ENCODE measurements at regions not wholly inside any gene's neighbourhood (a gene's known extent, or its start where the extent isn't known, plus 50 kb on each side); places are given as distances from the start of the nearest gene placed in this dataset.

DNA sequence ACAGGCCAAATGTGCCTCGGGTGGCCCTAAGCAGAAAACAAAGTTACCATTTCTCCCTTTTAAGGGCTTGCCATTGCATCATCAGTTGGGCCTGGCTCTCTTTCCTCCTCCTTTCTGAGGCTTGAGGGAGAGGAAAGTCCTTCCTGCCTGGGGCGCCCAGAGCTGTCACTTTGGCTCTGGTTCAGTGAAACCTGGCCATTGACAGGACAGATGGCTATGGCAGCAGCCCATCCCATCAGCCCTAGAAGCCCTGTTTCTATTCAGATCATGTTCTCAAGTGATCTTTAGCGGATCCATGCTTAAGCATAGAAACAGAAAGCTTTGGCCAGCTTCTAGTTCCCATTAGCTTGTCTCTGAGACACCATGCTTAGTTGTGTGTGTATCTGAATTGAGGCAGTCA is 293.4 kb downstream of the YTHDC2 start:
- Histone ChIP-seq H3K36me3 (no peaks in the 10 kb centered on the region), H3K27ac (peak overlapping the region; percentile 75), H3K27me3 (no peaks in the 10 kb centered on the region), H3K4me1 (ENCODE audit: low read depth) (peaks cover 26% of the 10 kb centered on the region), H3K4me3 (no peak overlapping the region), H3K9me3 (ENCODE audit: low read depth) (no peaks in the 10 kb centered on the region)
- TF ChIP-seq, protein P1, sequence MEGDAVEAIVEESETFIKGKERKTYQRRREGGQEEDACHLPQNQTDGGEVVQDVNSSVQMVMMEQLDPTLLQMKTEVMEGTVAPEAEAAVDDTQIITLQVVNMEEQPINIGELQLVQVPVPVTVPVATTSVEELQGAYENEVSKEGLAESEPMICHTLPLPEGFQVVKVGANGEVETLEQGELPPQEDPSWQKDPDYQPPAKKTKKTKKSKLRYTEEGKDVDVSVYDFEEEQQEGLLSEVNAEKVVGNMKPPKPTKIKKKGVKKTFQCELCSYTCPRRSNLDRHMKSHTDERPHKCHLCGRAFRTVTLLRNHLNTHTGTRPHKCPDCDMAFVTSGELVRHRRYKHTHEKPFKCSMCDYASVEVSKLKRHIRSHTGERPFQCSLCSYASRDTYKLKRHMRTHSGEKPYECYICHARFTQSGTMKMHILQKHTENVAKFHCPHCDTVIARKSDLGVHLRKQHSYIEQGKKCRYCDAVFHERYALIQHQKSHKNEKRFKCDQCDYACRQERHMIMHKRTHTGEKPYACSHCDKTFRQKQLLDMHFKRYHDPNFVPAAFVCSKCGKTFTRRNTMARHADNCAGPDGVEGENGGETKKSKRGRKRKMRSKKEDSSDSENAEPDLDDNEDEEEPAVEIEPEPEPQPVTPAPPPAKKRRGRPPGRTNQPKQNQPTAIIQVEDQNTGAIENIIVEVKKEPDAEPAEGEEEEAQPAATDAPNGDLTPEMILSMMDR (IDR thresholded peaks at IDR 0.05; ENCODE audit: low read depth, low read length), result no peak
- DNase-seq (ENCODE audit: low read depth in 1 of 2, low spot score in 1 of 2), result peak; percentile 5 to 39

DNA sequence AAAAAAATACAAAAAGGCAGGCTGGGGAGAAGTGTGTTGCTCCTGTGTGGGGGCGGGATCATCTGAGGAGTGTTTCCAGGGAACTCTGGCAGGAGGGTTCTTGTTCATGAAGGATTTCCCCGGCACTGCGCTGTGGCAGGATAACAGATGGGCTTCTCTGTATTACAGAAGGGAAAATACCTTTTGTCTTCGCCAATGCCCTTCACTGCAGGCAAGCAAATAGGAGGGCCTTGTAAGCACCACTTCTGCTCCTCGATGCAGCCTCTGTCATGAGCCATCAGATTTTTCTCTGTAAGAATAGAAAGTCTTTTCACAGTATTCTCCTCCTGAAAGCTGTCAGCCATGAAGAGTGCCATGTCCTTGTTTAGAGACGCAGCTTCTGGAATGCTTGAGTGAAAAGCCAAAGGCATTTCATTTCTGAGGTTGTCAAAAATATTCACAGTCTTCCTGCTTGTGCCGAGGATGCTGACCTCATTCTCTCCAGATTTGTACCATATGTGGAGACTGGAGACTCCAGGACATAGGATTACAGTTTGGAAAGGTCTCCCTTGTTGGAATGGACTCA is 294.0 kb downstream of the YTHDC2 start:
- Histone ChIP-seq H3K4me1 (ENCODE audit: low read depth) (peaks cover 26% of the 10 kb centered on the region), H3K9me3 (ENCODE audit: low read depth) (no peaks in the 10 kb centered on the region), H3K36me3 (no peaks in the 10 kb centered on the region), H3K27me3 (no peaks in the 10 kb centered on the region), H3K4me3 (no peak overlapping the region), H3K27ac (peak overlapping the region; percentile 75)
- DNase-seq (ENCODE audit: low read depth in 1 of 2, low spot score in 1 of 2), result peak; percentile 28 to 37
- TF ChIP-seq, protein P1 (IDR thresholded peaks at IDR 0.05; ENCODE audit: low read depth, low read length), result no peak

DNA sequence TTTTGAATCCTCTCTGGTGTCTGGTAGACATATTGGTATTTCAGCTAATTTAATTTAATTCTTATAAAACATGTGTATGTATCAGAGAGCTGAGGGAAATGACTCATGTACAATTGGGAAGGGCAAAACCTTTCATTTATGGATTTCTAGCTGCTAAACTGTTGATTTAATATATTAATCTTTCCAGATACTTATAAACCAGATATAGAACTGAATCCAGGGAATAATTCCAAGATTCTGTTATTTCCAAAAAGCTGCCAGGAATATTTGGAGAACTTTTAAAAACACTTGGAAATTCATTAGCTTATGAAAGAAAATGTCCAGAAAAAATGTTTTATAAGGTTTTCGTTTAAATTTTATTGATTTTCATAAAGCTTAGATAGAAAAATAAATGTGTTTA is 295.5 kb downstream of the YTHDC2 start:
- Histone ChIP-seq H3K36me3 (no peaks in the 10 kb centered on the region), H3K4me3 (no peak overlapping the region), H3K4me1 (ENCODE audit: low read depth) (peaks cover 26% of the 10 kb centered on the region), H3K9me3 (ENCODE audit: low read depth) (no peaks in the 10 kb centered on the region), H3K27me3 (no peaks in the 10 kb centered on the region), H3K27ac (no peak overlapping the region)
- DNase-seq (ENCODE audit: low read depth in 1 of 2, low spot score in 1 of 2), result no peak
- TF ChIP-seq, protein P1 (IDR thresholded peaks at IDR 0.05; ENCODE audit: low read depth, low read length), result no peak

DNA sequence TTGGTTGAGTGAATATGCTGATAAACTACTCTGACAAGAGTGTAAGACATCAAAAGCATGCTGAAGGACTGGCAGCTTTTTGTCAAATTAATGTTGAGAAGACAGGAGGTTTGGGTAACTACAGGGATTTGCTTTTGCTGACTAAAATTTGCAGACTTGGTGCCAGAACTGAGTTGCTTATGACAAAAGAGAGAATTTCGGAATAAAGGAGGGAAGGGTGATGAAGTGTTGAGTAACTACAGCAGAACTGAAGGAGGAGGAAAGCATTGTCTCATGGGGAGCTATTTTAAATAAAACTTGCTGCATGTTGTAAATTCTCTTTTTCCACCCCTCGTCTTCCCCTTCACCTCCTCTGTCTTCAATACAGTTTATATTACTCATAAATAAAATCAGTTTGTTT is 296.1 kb downstream of the YTHDC2 start:
- H3K4me3 ChIP-seq, result no peak overlapping the region
- H3K27me3 ChIP-seq, result no peaks in the 10 kb centered on the region
- no peaks in the 10 kb centered on the region for H3K9me3 ChIP-seq (ENCODE audit: low read depth)
- DNase-seq (ENCODE audit: low read depth in 1 of 2, low spot score in 1 of 2), result no peak
- no peak overlapping the region for H3K27ac ChIP-seq
- TF ChIP-seq, protein P1 (IDR thresholded peaks at IDR 0.05; ENCODE audit: low read depth, low read length), result no peak
- no peaks in the 10 kb centered on the region for H3K36me3 ChIP-seq
- H3K4me1 ChIP-seq (ENCODE audit: low read depth), result peaks cover 26% of the 10 kb centered on the region

DNA sequence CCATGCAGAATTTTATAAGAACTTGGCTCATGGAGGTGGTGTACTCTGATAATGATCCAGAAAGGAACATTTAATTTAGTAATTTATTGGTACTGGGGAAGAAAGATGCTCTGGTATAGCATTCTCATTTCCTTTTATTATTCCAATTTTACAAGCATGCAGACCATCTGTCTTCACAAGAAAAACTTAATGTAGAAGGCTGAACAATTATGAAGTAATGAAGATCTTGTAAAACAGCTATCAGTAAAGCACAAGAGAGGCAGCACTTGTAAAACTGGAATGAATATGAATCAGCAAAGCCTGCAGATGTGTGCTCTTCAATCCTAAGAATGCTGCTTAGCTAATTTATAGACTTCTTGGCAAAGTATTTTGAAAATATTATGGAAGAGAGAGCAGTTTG is 300.0 kb downstream of the YTHDC2 start:
- no peak for DNase-seq (ENCODE audit: low read depth in 1 of 2, low spot score in 1 of 2)
- TF ChIP-seq, protein P1 (IDR thresholded peaks at IDR 0.05; ENCODE audit: low read depth, low read length), result no peak

More for the DNA sequence above, 300.0 kb downstream of the YTHDC2 start:
- Histone ChIP-seq H3K27me3 (no peaks in the 10 kb centered on the region), H3K9me3 (ENCODE audit: low read depth) (no peaks in the 10 kb centered on the region), H3K27ac (no peak overlapping the region), H3K4me1 (ENCODE audit: low read depth) (peaks cover 2% of the 10 kb centered on the region), H3K36me3 (no peaks in the 10 kb centered on the region), H3K4me3 (no peak overlapping the region)
